ENCODE measurements at regions not wholly inside any gene's neighbourhood (a gene's known extent, or its start where the extent isn't known, plus 50 kb on each side); places are given as distances from the start of the nearest gene placed in this dataset.

GRCh38 chr7:16212610-16213009 lies 208.7 kb downstream of the CRPPA start:
- TF ChIP-seq CTCF (IDR thresholded peaks at IDR 0.05 in 4 of 5, conservative IDR thresholded peaks at IDR 0.05 in 1 of 5) = no peak
- no peak for TF ChIP-seq POLR2A (IDR thresholded peaks at IDR 0.05)
